ENCODE measurements at regions not wholly inside any gene's neighbourhood (a gene's known extent, or its start where the extent isn't known, plus 50 kb on each side); places are given as distances from the start of the nearest gene placed in this dataset.

DNA sequence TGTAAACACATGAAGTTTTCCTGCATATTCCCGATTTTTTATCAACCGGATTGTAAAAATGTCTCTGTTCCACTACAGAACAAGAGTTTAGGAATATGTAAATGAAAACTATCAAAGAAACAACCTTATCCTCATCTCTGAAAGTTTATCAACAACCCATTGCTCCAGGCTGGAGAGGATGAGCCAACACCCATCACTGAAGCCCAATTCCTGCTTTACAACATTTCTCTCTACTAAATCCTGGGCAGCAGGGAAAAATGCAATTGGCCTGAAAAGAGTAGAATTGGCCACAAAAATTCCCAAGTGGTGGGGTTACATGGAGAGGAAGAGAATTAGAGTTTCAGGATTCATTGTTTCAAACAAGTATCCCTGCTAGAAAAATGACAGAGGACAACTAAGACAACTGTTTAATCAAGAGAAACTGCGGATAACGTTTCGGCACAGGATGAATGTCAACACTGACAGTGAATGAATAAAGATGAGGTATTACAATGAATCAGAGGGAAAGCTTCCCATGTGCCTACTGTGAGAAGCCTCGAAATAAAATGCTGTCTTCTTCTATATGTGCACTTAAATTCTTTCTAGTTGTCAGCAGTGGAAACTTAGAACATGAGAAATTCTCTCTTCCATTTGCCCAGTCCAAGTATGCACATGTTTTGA lies 317.3 kb upstream of the ANO3 start:
- Histone ChIP-seq H4K20me1 (ENCODE audit: insufficient read depth) (no peaks in the 10 kb centered on the region), H3K9me2 (ENCODE audit: insufficient read depth) (no peaks in the 10 kb centered on the region), H3K27me3 (ENCODE audit: insufficient read depth, low read length) (no peaks in the 10 kb centered on the region), H2AFZ (ENCODE audit: low read depth, low read length, poor library complexity, severe bottlenecking) (no peak overlapping the region), H3K4me1 (ENCODE audit: control insufficient read depth in 1 of 2, insufficient read depth in 2 of 2, low read length in 2 of 2) (no peaks in the 10 kb centered on the region), H3K4me3 (replicated peaks in 1 of 2; ENCODE audit: low read depth in 1 of 2, low read length in 2 of 2) (no peak overlapping the region), H3K27ac (ENCODE audit: low read depth, low read length) (no peak overlapping the region), H3K4me2 (ENCODE audit: low read length) (no peak overlapping the region), H3K9ac (ENCODE audit: low read length) (no peak overlapping the region), H3K36me3 (ENCODE audit: control insufficient read depth in 1 of 2, insufficient read depth in 2 of 2, low read length in 2 of 2) (no peaks in the 10 kb centered on the region), H3K79me2 (ENCODE audit: insufficient read depth, low read length) (no peaks in the 10 kb centered on the region), H3K9me3 (ENCODE audit: control insufficient read depth in 1 of 2, insufficient read depth in 1 of 2, low read depth in 1 of 2, low read length in 2 of 2) (peaks cover 0 to 8% of the 10 kb centered on the region in 2 experiments; a peak in 2 of 4 replicates)
- no TSS peak for BruUV-seq (replicated peaks)
- DNase-seq (ENCODE audit: low read depth, low spot score): no peak
- no peak for ATAC-seq
- intact Hi-C loops (cut with micrococcal nuclease): no loop called here
- POLR2A ChIA-PET: no interaction called here
- CTCF ChIA-PET: no interaction called here
- TF ChIP-seq FOSL1 (IDR thresholded peaks at IDR 0.05; ENCODE audit: low read depth): no peak
- TF ChIP-seq EZH2 (IDR thresholded peaks at IDR 0.05): no peak
- no peak for TF ChIP-seq TCF7L2 (IDR thresholded peaks at IDR 0.05; ENCODE audit: borderline replicate concordance, extremely low read depth, insufficient read depth, insufficient read length)
- TF ChIP-seq, protein P1, sequence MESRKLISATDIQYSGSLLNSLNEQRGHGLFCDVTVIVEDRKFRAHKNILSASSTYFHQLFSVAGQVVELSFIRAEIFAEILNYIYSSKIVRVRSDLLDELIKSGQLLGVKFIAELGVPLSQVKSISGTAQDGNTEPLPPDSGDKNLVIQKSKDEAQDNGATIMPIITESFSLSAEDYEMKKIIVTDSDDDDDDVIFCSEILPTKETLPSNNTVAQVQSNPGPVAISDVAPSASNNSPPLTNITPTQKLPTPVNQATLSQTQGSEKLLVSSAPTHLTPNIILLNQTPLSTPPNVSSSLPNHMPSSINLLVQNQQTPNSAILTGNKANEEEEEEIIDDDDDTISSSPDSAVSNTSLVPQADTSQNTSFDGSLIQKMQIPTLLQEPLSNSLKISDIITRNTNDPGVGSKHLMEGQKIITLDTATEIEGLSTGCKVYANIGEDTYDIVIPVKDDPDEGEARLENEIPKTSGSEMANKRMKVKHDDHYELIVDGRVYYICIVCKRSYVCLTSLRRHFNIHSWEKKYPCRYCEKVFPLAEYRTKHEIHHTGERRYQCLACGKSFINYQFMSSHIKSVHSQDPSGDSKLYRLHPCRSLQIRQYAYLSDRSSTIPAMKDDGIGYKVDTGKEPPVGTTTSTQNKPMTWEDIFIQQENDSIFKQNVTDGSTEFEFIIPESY (IDR thresholded peaks at IDR 0.05; ENCODE audit: extremely low read depth, insufficient replicate concordance, low read length): no peak
- TF ChIP-seq EZH2phosphoT487 (IDR thresholded peaks at IDR 0.05; ENCODE audit: borderline replicate concordance): no peak
- TF ChIP-seq, protein P2, sequence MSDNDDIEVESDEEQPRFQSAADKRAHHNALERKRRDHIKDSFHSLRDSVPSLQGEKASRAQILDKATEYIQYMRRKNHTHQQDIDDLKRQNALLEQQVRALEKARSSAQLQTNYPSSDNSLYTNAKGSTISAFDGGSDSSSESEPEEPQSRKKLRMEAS (IDR thresholded peaks at IDR 0.05): no peak
- no peak for TF ChIP-seq SIN3A (IDR thresholded peaks at IDR 0.05; ENCODE audit: low read depth)
- TF ChIP-seq ATF3 (IDR thresholded peaks at IDR 0.05): no peak
- RAD21 ChIA-PET (ENCODE audit: low non-redundant PET in 1 of 2, low total read pairs in 2 of 2, uncharacterized antibody in 2 of 2, unreplicated experiment in 2 of 2): no interaction called here

All from HCT116 (cell line).